ENCODE measurements at regions not wholly inside any gene's neighbourhood (a gene's known extent, or its start where the extent isn't known, plus 50 kb on each side); places are given as distances from the start of the nearest gene placed in this dataset.
"Not testable (repeated sequence)": the region's sequence is repeated elsewhere in the genome, so short reads cannot be mapped to it uniquely, and the experiment has no call there.

- TF ChIP-seq CTCF, POLR2A (IDR thresholded peaks at IDR 0.05): not testable (repeated sequence)
Observed at GRCh38 chr1:101428083-101428482, 191.3 kb downstream of the S1PR1 start.

All from lower leg skin (tissue), 3 donors.